Right lobe of liver (tissue), 6 donors: ENCODE measurements at regions not wholly inside any gene's neighbourhood (a gene's known extent, or its start where the extent isn't known, plus 50 kb on each side); places are given as distances from the start of the nearest gene placed in this dataset.

Experiments
- ATAC-seq, 4 donors: fragments of 200-7000 bp; cut with Tn5 transposase; one replicate each; pipeline ENCODE4 v1.9.1; 2020; ENCODE audit warnings: mild to moderate bottlenecking in 4 of 4, moderate library complexity in 4 of 4
- DNase-seq, 3 donors: peaks; one replicate each; pipeline ENCODE4 v3.0.0-alpha.2; 2020
- H3K27ac ChIP-seq, 3 donors: fragments of 200-600 bp; one replicate each; pipeline ENCODE4 v1.8.0; 2022
- H3K27me3 ChIP-seq, 2 donors: fragments of 200-600 bp; one replicate each; pipeline ENCODE4 v1.8.0; 2022
- H3K36me3 ChIP-seq, 4 donors: fragments of 200-600 bp; sonication (generic) in 1 of 4; one replicate each; pipeline versions ENCODE4 v1.5.1 to v1.8.0; 2017 to 2022; ENCODE audit warnings: control low read depth in 1 of 4
- H3K4me1 ChIP-seq, 4 donors: fragments of 200-600 bp; sonication (generic) in 1 of 4; one replicate each; pipeline versions ENCODE4 v1.5.1 to v1.8.0; 2017 to 2022; ENCODE audit warnings: control low read depth in 1 of 4
- H3K4me3 ChIP-seq, 3 donors: fragments of 200-600 bp; one replicate each; pipeline ENCODE4 v1.8.0; 2022
- H3K9me3 ChIP-seq, 4 donors: fragments of 200-600 bp; sonication (generic) in 1 of 4; one replicate each; pipeline versions ENCODE4 v1.5.1 to v1.8.0; 2017 to 2022; ENCODE audit warnings: control low read depth in 1 of 4
- POLR2A ChIP-seq: fragments of 450-650 bp; IDR thresholded peaks from one replicate; pipeline ENCODE4 v1.6.1; 2017; ENCODE audit warnings: antibody characterized with exemption, mild to moderate bottlenecking
- WGBS: methylation state at CpG from one replicate; pipeline ENCODE4 v1.1.6; 2018; ENCODE audit warnings: low coverage, low lambda C conversion rate; ENCODE audit not compliant: insufficient coverage; ENCODE audit errors: missing lambda C conversion rate; 5-methylcytosine and 5-hydroxymethylcytosine counted together
- intact Hi-C, 2 donors: fragments of 100-400 bp; cut with DNase I; formaldehyde crosslinking; loops; one replicate each; pipeline versions ENCODE4 v1.11.2 to v1.14.1; 2022
- TF ChIP-seq, protein P1 (sequence below), 4 donors: fragments of 200-600 bp in 3 of 4; fragments of 450-650 bp in 1 of 4; IDR thresholded peaks; one replicate each; pipeline versions ENCODE4 v1.5.1 to v1.8.0; 2016 to 2022; ENCODE audit warnings: antibody characterized with exemption in 4 of 4, mild to moderate bottlenecking in 2 of 4
- donor health status: DM: no; HTN: yes; CAD: no.
- donor health status: DM: no; HTN: no; CAD: no.
- donor health status: DM: no; HTN: no; CAD: no.
- donor health status: DM: no; HTN: yes; CAD: no.
- donor health status: DM: no; HTN: yes; CAD: no.

GRCh38 chr18:79582978-79583377 is 96.6 kb upstream of the CTDP1 start:
- Histone ChIP-seq H3K27ac (no peak overlapping the region), H3K9me3 (no peaks in the 10 kb centered on the region), H3K27me3 (no peaks in the 10 kb centered on the region), H3K4me3 (no peak overlapping the region), H3K4me1 (no peaks in the 10 kb centered on the region), H3K36me3 (no peaks in the 10 kb centered on the region)
- TF ChIP-seq, protein P1, sequence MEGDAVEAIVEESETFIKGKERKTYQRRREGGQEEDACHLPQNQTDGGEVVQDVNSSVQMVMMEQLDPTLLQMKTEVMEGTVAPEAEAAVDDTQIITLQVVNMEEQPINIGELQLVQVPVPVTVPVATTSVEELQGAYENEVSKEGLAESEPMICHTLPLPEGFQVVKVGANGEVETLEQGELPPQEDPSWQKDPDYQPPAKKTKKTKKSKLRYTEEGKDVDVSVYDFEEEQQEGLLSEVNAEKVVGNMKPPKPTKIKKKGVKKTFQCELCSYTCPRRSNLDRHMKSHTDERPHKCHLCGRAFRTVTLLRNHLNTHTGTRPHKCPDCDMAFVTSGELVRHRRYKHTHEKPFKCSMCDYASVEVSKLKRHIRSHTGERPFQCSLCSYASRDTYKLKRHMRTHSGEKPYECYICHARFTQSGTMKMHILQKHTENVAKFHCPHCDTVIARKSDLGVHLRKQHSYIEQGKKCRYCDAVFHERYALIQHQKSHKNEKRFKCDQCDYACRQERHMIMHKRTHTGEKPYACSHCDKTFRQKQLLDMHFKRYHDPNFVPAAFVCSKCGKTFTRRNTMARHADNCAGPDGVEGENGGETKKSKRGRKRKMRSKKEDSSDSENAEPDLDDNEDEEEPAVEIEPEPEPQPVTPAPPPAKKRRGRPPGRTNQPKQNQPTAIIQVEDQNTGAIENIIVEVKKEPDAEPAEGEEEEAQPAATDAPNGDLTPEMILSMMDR (IDR thresholded peaks at IDR 0.05) = no peak
- DNase-seq (peak; percentile 2 to 19 (median 7)), ATAC-seq (no peak)
- intact Hi-C loops = no loop called here
- WGBS = 88% methylated on average over 8 of the region's 8 CpGs

GRCh38 chr18:79583426-79583825 is 96.2 kb upstream of the CTDP1 start:
- H3K4me1 ChIP-seq = no peaks in the 10 kb centered on the region
- no peak for ATAC-seq
- no CpG with 5 or more reads among the region's 13 CpGs for WGBS
- intact Hi-C loops = no loop called here
- peak; percentile 4 to 35 (median 23) for DNase-seq
- H3K27me3 ChIP-seq = no peaks in the 10 kb centered on the region
- H3K27ac ChIP-seq = no peak overlapping the region
- H3K4me3 ChIP-seq = no peak overlapping the region
- H3K9me3 ChIP-seq = no peaks in the 10 kb centered on the region
- no peaks in the 10 kb centered on the region for H3K36me3 ChIP-seq
- no peak for TF ChIP-seq POLR2A
- TF ChIP-seq, protein P1 (IDR thresholded peaks at IDR 0.05) = no peak

DNA sequence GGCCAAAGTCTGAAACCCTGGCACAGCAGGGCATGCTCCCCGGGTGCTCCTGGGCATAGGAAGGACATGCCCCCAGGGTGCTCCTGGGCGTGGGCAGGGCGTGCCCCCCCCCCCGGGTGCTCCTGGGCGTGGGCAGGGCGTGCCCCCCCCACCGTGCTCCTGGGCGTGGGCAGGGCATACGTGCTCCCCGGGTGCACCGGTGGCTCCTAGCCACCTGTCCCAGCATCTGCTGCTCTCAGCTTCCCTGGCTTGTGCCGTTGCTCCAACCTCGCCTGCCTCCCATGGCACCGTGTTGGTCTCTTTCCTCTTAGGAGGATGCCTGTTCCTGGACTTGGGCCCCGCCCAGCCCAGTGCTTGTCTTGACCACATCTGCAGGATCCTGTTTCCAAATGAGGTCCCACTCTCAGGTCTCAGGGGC is 95.6 kb upstream of the CTDP1 start:
- Histone ChIP-seq H3K27me3 (no peaks in the 10 kb centered on the region), H3K4me3 (no peak overlapping the region), H3K27ac (no peak overlapping the region), H3K9me3 (no peaks in the 10 kb centered on the region), H3K36me3 (no peaks in the 10 kb centered on the region), H3K4me1 (no peaks in the 10 kb centered on the region)
- DNase-seq = peak; percentile 19 to 30 (median 27)
- TF ChIP-seq, protein P1 (IDR thresholded peaks at IDR 0.05) = no peak
- TF ChIP-seq POLR2A = no peak
- intact Hi-C loops = no loop called here
- 76% methylated on average over 3 of the region's 15 CpGs for WGBS
- no peak for ATAC-seq

DNA sequence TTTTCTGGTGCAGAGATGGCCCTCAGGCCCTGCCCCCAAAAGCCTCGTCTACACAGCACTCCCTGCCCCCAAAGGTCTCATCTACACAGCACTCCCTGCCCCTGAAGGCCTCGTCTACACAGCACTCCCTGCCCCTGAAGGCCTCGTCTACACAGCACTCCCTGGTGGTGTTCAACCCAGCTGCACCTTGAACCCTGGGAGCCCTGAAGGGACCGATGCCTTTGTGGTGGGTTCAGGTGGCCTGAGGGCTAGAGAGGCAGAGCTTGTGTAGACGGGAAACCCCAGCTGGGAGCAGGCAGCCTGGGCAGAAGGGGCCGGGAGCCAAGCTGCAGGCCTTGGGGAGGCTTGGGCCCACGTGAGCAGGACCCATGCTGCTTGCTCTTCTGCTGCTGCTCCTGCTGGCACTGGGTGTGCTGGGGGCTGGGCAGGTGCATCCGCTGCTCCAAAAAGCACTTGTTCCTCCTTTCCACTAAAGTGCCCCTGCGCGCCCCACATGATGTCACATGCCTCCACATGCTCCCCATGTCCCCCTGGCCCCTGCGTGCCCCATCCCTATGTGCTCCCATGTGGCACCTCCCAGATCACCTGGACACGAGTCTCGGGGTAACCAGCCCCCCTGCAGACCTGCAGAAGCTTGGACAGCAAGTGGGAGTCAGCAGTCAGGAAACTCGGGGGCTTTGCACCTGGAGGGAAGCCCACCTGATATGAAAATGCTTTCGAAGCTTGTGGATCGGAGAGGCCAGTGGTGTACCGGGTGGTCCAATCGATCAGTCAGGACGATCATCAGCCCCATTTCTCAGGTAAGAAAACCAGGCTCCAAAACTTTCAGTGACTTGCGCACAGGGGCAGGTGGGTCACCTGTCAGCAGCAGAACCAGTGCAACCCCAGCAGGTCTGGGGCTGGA is 94.9 kb upstream of the CTDP1 start:
- Histone ChIP-seq H3K4me3 (no peak overlapping the region), H3K4me1 (no peaks in the 10 kb centered on the region), H3K36me3 (no peaks in the 10 kb centered on the region), H3K9me3 (no peaks in the 10 kb centered on the region), H3K27ac (no peak overlapping the region), H3K27me3 (no peaks in the 10 kb centered on the region)
- 49% methylated on average over 7 of the region's 20 CpGs for WGBS
- ATAC-seq = no peak
- TF ChIP-seq, protein P1 (IDR thresholded peaks at IDR 0.05) = no peak
- no peak for TF ChIP-seq POLR2A
- DNase-seq = peak; percentile 12 to 41 (median 38)
- intact Hi-C loops = no loop called here
